ENCODE measurements at regions not wholly inside any gene's neighbourhood (a gene's known extent, or its start where the extent isn't known, plus 50 kb on each side); places are given as distances from the start of the nearest gene placed in this dataset.

GRCh38 chr9:105963343-105964099, 269.2 kb downstream of the TMEM38B start:
- Histone ChIP-seq H3K4me1 (no peaks in the 10 kb centered on the region), H3K27me3 (ENCODE audit: low read depth) (no peaks in the 10 kb centered on the region), H3K36me3 (no peaks in the 10 kb centered on the region), H3K9me3 (no peaks in the 10 kb centered on the region), H3K27ac (no peak overlapping the region), H3K4me3 (no peak overlapping the region)
- TF ChIP-seq, protein P1, sequence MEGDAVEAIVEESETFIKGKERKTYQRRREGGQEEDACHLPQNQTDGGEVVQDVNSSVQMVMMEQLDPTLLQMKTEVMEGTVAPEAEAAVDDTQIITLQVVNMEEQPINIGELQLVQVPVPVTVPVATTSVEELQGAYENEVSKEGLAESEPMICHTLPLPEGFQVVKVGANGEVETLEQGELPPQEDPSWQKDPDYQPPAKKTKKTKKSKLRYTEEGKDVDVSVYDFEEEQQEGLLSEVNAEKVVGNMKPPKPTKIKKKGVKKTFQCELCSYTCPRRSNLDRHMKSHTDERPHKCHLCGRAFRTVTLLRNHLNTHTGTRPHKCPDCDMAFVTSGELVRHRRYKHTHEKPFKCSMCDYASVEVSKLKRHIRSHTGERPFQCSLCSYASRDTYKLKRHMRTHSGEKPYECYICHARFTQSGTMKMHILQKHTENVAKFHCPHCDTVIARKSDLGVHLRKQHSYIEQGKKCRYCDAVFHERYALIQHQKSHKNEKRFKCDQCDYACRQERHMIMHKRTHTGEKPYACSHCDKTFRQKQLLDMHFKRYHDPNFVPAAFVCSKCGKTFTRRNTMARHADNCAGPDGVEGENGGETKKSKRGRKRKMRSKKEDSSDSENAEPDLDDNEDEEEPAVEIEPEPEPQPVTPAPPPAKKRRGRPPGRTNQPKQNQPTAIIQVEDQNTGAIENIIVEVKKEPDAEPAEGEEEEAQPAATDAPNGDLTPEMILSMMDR (IDR thresholded peaks at IDR 0.05) = no peak
- no peak for ATAC-seq
- intact Hi-C loops (cut with DNase I) = no loop called here
- no peak for DNase-seq

GRCh38 chr9:105964156-105964555, 269.8 kb downstream of the TMEM38B start:
- H3K4me3 ChIP-seq = no peak overlapping the region
- DNase-seq (no peak), ATAC-seq (no peak)
- no peaks in the 10 kb centered on the region for H3K36me3 ChIP-seq
- H3K27ac ChIP-seq = no peak overlapping the region
- TF ChIP-seq, protein P1 (IDR thresholded peaks at IDR 0.05) = no peak
- no peaks in the 10 kb centered on the region for H3K9me3 ChIP-seq
- no peaks in the 10 kb centered on the region for H3K4me1 ChIP-seq
- H3K27me3 ChIP-seq (ENCODE audit: low read depth) = no peaks in the 10 kb centered on the region
- intact Hi-C loops (cut with DNase I) = no loop called here

DNA sequence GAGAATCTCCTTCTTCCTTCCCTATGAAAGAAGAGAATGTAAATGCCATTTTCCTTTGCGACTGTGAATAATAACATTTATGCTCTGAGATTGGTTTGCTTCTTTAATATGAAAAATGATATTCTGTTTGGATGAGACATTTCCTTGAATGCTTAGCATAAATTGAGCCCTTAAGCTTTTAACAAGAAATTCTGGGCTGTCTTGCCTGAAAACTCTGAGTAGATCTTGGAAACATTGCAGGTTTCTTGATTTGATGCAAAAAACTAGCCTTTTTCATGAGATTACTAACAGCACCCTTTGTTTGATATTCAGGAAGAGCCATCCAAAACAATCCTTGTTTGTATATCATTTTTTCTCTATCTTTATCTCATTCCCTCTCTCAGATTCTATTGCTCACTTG, 272.5 kb downstream of the TMEM38B start:
- TF ChIP-seq, protein P1 (IDR thresholded peaks at IDR 0.05) = no peak
- Histone ChIP-seq H3K9me3 (no peaks in the 10 kb centered on the region), H3K36me3 (no peaks in the 10 kb centered on the region), H3K4me1 (no peaks in the 10 kb centered on the region), H3K4me3 (no peak overlapping the region), H3K27me3 (ENCODE audit: low read depth) (no peaks in the 10 kb centered on the region), H3K27ac (no peak overlapping the region)
- DNase-seq = no peak
- no peak for ATAC-seq
- intact Hi-C loops (cut with DNase I) = no loop called here

DNA sequence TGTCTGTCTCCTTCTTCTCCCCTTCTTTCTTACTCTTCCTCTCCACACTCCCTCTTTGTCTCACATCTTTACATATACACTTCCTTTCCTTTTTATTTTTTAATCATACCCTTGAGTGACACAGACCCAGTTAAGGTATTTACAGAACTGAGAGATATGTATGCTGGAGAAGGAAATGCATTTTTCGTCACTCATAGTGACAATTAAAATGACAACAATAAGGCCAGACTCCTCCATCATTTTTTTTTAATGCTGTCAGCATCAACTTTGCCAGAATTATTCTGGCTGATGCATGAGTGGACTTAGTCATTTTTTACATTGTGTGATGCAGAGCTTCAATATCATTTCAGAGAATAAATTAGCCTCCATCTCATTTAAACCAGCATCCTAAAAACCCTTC, 272.9 kb downstream of the TMEM38B start:
- DNase-seq (no peak), ATAC-seq (no peak)
- TF ChIP-seq, protein P1 (IDR thresholded peaks at IDR 0.05) = no peak
- no peaks in the 10 kb centered on the region for H3K27me3 ChIP-seq (ENCODE audit: low read depth)
- intact Hi-C loops (cut with DNase I) = no loop called here
- no peaks in the 10 kb centered on the region for H3K36me3 ChIP-seq
- no peaks in the 10 kb centered on the region for H3K9me3 ChIP-seq
- no peaks in the 10 kb centered on the region for H3K4me1 ChIP-seq
- no peak overlapping the region for H3K27ac ChIP-seq
- no peak overlapping the region for H3K4me3 ChIP-seq

GRCh38 chr9:105967797-105968196, 273.5 kb downstream of the TMEM38B start:
- TF ChIP-seq, protein P1 (IDR thresholded peaks at IDR 0.05) = no peak
- Histone ChIP-seq H3K4me3 (no peak overlapping the region), H3K9me3 (no peaks in the 10 kb centered on the region), H3K27ac (no peak overlapping the region), H3K36me3 (no peaks in the 10 kb centered on the region), H3K4me1 (no peaks in the 10 kb centered on the region), H3K27me3 (ENCODE audit: low read depth) (no peaks in the 10 kb centered on the region)
- DNase-seq = no peak
- ATAC-seq = no peak
- intact Hi-C loops (cut with DNase I) = no loop called here
